Liver (tissue), 8 donors: ENCODE measurements at regions not wholly inside any gene's neighbourhood (a gene's known extent, or its start where the extent isn't known, plus 50 kb on each side); places are given as distances from the start of the nearest gene placed in this dataset.

Experiments used
- DNase-seq: peaks from one replicate; pipeline ENCODE4 v3.0.0-alpha.2; 2017; ENCODE audit warnings: low spot score
- H3K27ac ChIP-seq, 2 donors: one replicate each; pipeline ENCODE4 v1.7.0; 2013; ENCODE audit warnings: inconsistent platforms in 2 of 2, low read length in 2 of 2, control low read depth in 1 of 2, low read depth in 1 of 2, mild to moderate bottlenecking in 1 of 2
- H3K27me3 ChIP-seq, 4 donors: one replicate each; pipeline versions ENCODE4 v1.6.1 to v1.7.0; 2013; ENCODE audit warnings: low read length in 3 of 4, inconsistent platforms in 1 of 4, mild to moderate bottlenecking in 1 of 4, moderate library complexity in 1 of 4; ENCODE audit not compliant: control insufficient read depth in 4 of 4, insufficient read depth in 4 of 4
- H3K36me3 ChIP-seq, 4 donors: one replicate each; pipeline versions ENCODE4 v1.6.1 to v1.7.0; 2013; ENCODE audit warnings: low read length in 3 of 4, mild to moderate bottlenecking in 3 of 4, low read depth in 1 of 4, moderate library complexity in 1 of 4; ENCODE audit not compliant: control insufficient read depth in 4 of 4, insufficient read depth in 3 of 4
- H3K4me1 ChIP-seq, 4 donors: one replicate each; pipeline versions ENCODE4 v1.6.1 to v1.7.0; 2013; ENCODE audit warnings: low read length in 3 of 4, mild to moderate bottlenecking in 3 of 4, moderate library complexity in 1 of 4; ENCODE audit not compliant: control insufficient read depth in 4 of 4, insufficient read depth in 4 of 4
- H3K4me3 ChIP-seq, 3 donors: one replicate each; pipeline versions ENCODE4 v1.6.1 to v1.7.0; 2013; ENCODE audit warnings: low read length in 3 of 3, control low read depth in 1 of 3, low read depth in 1 of 3, mild to moderate bottlenecking in 1 of 3
- H3K9ac ChIP-seq, 2 donors: one replicate each; pipeline ENCODE4 v1.7.0; 2013; ENCODE audit warnings: low read length in 2 of 2, mild to moderate bottlenecking in 2 of 2, moderate library complexity in 2 of 2, control low read depth in 1 of 2, low read depth in 1 of 2
- H3K9me3 ChIP-seq, 4 donors: one replicate each; pipeline versions ENCODE4 v1.6.1 to v1.7.0; 2013; ENCODE audit warnings: low read length in 3 of 4; ENCODE audit not compliant: control insufficient read depth in 4 of 4
- EGR1 ChIP-seq, 2 donors: IDR thresholded peaks; 2 replicates each; pipeline ENCODE4 v1.6.1; 2016 to 2018; ENCODE audit warnings: antibody characterized with exemption in 2 of 2, low read depth in 2 of 2
- FOXA1 ChIP-seq: IDR thresholded peaks from 2 replicates; pipeline ENCODE4 v1.6.1; 2016; ENCODE audit warnings: antibody characterized with exemption
- FOXA2 ChIP-seq: IDR thresholded peaks from 2 replicates; pipeline ENCODE4 v1.6.1; 2016; ENCODE audit warnings: antibody characterized with exemption
- GABPA ChIP-seq, 2 donors: IDR thresholded peaks in 1 of 2; conservative IDR thresholded peaks in 1 of 2; 2 replicates each; pipeline ENCODE4 v1.6.1; 2016; ENCODE audit warnings: antibody characterized with exemption in 2 of 2, mild to moderate bottlenecking in 1 of 2, moderate library complexity in 1 of 2
- HNF4A ChIP-seq, 2 donors: conservative IDR thresholded peaks; 2 replicates each; pipeline ENCODE4 v1.6.1; 2016; ENCODE audit warnings: antibody characterized with exemption in 2 of 2, mild to moderate bottlenecking in 2 of 2
- HNF4G ChIP-seq: IDR thresholded peaks from 2 replicates; pipeline ENCODE4 v1.6.1; 2016; ENCODE audit warnings: antibody characterized with exemption
- JUND ChIP-seq, 2 donors: IDR thresholded peaks; 2 replicates each; pipeline ENCODE4 v1.6.1; 2016; ENCODE audit warnings: antibody characterized with exemption in 2 of 2
- NR2F2 ChIP-seq: IDR thresholded peaks from 2 replicates; pipeline ENCODE4 v1.6.1; 2016; ENCODE audit warnings: antibody characterized with exemption
- RAD21 ChIP-seq, 2 donors: IDR thresholded peaks; 2 replicates each; pipeline ENCODE4 v1.6.1; 2016; ENCODE audit warnings: antibody characterized with exemption in 2 of 2, mild to moderate bottlenecking in 2 of 2
- RXRA ChIP-seq, 2 donors: IDR thresholded peaks; 2 replicates each; pipeline ENCODE4 v1.6.1; 2017 to 2018; ENCODE audit warnings: antibody characterized with exemption in 2 of 2, mild to moderate bottlenecking in 1 of 2
- SP1 ChIP-seq: IDR thresholded peaks from 2 replicates; pipeline ENCODE4 v1.6.1; 2018; ENCODE audit warnings: antibody characterized with exemption, mild to moderate bottlenecking
- TAF1 ChIP-seq: conservative IDR thresholded peaks from 2 replicates; pipeline ENCODE4 v1.6.1; 2016; ENCODE audit warnings: antibody characterized with exemption, mild to moderate bottlenecking
- YY1 ChIP-seq: IDR thresholded peaks from 2 replicates; pipeline ENCODE4 v1.6.1; 2016; ENCODE audit warnings: antibody characterized with exemption, mild to moderate bottlenecking
- ZBTB33 ChIP-seq: IDR thresholded peaks from 2 replicates; pipeline ENCODE4 v1.6.1; 2016; ENCODE audit warnings: antibody characterized with exemption
- WGBS: extraction: QIAGEN DNeasy Blood & Tissue Kit; methylation state at CpG from one replicate; pipeline ENCODE4 v1.1.7; 2013; 5-methylcytosine and 5-hydroxymethylcytosine counted together
- TF ChIP-seq, protein P1 (sequence below): IDR thresholded peaks from 2 replicates; pipeline ENCODE4 v1.6.1; 2016; ENCODE audit warnings: antibody characterized with exemption, mild to moderate bottlenecking
- TF ChIP-seq, protein P2 (sequence below): fragments of 150-350 bp; IDR thresholded peaks from 2 replicates; pipeline ENCODE4 v1.5.1; 2017; ENCODE audit warnings: improper control_type of control experiment, low read depth, low read length; ENCODE audit not compliant: missing input control
- TF ChIP-seq, protein P3 (sequence below): IDR thresholded peaks from 2 replicates; pipeline ENCODE4 v1.6.1; 2016; ENCODE audit warnings: antibody characterized with exemption
- TF ChIP-seq, protein P4 (sequence below): IDR thresholded peaks from 2 replicates; pipeline ENCODE4 v1.6.1; 2016; ENCODE audit warnings: antibody characterized with exemption
- donor health status: healthy.
- donor health status: healthy.
- donor health status: healthy.
- donor health status: healthy.
- donor health status: healthy.

DNA sequence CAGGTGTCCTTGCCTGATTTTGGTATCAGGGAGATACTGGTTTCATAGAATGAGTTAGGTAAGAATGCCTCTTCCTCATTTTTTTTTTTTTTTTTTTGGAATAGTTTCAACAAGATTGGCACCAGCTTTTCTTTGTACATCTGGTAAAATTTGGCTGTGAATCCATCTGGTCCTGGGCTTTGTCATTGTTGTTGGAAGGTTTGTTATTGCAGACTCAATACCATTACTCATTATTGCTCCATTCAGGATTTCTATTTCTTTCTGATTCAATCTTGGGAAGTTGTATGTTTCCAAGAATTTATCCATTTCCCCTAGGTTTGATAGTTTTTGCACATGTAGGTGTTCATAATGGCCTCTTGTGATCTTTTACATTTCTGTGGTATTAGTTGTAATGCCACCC is 126.0 kb upstream of the KITLG start:
- TF ChIP-seq RXRA (IDR thresholded peaks at IDR 0.05): no peak
- TF ChIP-seq HNF4G: no peak
- no peak for TF ChIP-seq TAF1
- TF ChIP-seq, protein P1, sequence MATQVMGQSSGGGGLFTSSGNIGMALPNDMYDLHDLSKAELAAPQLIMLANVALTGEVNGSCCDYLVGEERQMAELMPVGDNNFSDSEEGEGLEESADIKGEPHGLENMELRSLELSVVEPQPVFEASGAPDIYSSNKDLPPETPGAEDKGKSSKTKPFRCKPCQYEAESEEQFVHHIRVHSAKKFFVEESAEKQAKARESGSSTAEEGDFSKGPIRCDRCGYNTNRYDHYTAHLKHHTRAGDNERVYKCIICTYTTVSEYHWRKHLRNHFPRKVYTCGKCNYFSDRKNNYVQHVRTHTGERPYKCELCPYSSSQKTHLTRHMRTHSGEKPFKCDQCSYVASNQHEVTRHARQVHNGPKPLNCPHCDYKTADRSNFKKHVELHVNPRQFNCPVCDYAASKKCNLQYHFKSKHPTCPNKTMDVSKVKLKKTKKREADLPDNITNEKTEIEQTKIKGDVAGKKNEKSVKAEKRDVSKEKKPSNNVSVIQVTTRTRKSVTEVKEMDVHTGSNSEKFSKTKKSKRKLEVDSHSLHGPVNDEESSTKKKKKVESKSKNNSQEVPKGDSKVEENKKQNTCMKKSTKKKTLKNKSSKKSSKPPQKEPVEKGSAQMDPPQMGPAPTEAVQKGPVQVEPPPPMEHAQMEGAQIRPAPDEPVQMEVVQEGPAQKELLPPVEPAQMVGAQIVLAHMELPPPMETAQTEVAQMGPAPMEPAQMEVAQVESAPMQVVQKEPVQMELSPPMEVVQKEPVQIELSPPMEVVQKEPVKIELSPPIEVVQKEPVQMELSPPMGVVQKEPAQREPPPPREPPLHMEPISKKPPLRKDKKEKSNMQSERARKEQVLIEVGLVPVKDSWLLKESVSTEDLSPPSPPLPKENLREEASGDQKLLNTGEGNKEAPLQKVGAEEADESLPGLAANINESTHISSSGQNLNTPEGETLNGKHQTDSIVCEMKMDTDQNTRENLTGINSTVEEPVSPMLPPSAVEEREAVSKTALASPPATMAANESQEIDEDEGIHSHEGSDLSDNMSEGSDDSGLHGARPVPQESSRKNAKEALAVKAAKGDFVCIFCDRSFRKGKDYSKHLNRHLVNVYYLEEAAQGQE: no peak
- no peak for TF ChIP-seq EGR1 (IDR thresholded peaks at IDR 0.05; ENCODE audit: low read depth in 2 of 2)
- TF ChIP-seq, protein P2, sequence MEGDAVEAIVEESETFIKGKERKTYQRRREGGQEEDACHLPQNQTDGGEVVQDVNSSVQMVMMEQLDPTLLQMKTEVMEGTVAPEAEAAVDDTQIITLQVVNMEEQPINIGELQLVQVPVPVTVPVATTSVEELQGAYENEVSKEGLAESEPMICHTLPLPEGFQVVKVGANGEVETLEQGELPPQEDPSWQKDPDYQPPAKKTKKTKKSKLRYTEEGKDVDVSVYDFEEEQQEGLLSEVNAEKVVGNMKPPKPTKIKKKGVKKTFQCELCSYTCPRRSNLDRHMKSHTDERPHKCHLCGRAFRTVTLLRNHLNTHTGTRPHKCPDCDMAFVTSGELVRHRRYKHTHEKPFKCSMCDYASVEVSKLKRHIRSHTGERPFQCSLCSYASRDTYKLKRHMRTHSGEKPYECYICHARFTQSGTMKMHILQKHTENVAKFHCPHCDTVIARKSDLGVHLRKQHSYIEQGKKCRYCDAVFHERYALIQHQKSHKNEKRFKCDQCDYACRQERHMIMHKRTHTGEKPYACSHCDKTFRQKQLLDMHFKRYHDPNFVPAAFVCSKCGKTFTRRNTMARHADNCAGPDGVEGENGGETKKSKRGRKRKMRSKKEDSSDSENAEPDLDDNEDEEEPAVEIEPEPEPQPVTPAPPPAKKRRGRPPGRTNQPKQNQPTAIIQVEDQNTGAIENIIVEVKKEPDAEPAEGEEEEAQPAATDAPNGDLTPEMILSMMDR: no peak
- TF ChIP-seq FOXA2: no peak
- no peak for TF ChIP-seq RAD21 (IDR thresholded peaks at IDR 0.05)
- TF ChIP-seq HNF4A (conservative IDR thresholded peaks at IDR 0.05): no peak
- TF ChIP-seq, protein P3, sequence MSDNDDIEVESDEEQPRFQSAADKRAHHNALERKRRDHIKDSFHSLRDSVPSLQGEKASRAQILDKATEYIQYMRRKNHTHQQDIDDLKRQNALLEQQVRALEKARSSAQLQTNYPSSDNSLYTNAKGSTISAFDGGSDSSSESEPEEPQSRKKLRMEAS: no peak
- no peak for TF ChIP-seq FOXA1
- no peak for TF ChIP-seq SP1
- no peak for TF ChIP-seq ZBTB33
- no peak for TF ChIP-seq GABPA (IDR thresholded peaks at IDR 0.05 in 1 of 2, conservative IDR thresholded peaks at IDR 0.05 in 1 of 2)
- TF ChIP-seq, protein P4, sequence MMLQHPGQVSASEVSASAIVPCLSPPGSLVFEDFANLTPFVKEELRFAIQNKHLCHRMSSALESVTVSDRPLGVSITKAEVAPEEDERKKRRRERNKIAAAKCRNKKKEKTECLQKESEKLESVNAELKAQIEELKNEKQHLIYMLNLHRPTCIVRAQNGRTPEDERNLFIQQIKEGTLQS: no peak
- TF ChIP-seq JUND (IDR thresholded peaks at IDR 0.05): no peak
- TF ChIP-seq NR2F2: no peak
- no peak for TF ChIP-seq YY1
- no peak for DNase-seq
- Histone ChIP-seq H3K9me3 (peaks cover 0 to 5% (median 0%) of the 10 kb centered on the region in 4 donors), H3K36me3 (no peaks in the 10 kb centered on the region), H3K27me3 (no peaks in the 10 kb centered on the region), H3K4me3 (no peak overlapping the region), H3K27ac (no peak overlapping the region), H3K4me1 (no peaks in the 10 kb centered on the region), H3K9ac (no peak overlapping the region)

DNA sequence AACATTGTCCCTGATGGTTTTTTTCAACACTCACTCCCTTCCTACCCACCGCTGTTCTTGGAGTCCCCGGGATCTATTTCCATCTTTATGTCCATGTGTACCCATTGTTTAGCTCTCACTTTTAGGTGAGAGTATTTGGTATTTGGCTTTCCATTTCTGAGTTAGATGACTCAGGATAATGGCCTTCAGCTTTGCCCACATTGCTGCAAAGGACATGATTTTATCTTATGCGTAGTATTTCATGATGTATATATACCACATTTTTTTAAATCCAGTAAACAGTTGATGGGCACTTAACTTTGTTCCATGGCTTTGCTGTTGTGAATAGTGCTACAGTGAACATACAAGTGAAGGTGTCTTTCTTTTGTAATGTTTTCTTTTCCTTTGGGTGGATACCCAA is 123.5 kb upstream of the KITLG start:
- 98% methylated on average over 3 of the region's 3 CpGs for WGBS
- Histone ChIP-seq H3K27me3 (no peaks in the 10 kb centered on the region), H3K27ac (no peak overlapping the region), H3K4me3 (no peak overlapping the region), H3K9ac (no peak overlapping the region), H3K9me3 (peaks cover 0 to 5% (median 0%) of the 10 kb centered on the region in 4 donors), H3K36me3 (no peaks in the 10 kb centered on the region), H3K4me1 (no peaks in the 10 kb centered on the region)
- no peak for DNase-seq
- TF ChIP-seq SP1 (no peak), FOXA2 (no peak), RAD21 (IDR thresholded peaks at IDR 0.05) (no peak), HNF4A (conservative IDR thresholded peaks at IDR 0.05) (no peak), RXRA (IDR thresholded peaks at IDR 0.05) (no peak), JUND (IDR thresholded peaks at IDR 0.05) (no peak), TAF1 (no peak), HNF4G (no peak), EGR1 (IDR thresholded peaks at IDR 0.05; ENCODE audit: low read depth in 2 of 2) (no peak), YY1 (no peak), FOXA1 (no peak), NR2F2 (no peak)
- TF ChIP-seq, protein P2: no peak
- TF ChIP-seq, protein P3: no peak
- TF ChIP-seq, protein P1: no peak
